SK-N-SH (cell line): ENCODE measurements at regions not wholly inside any gene's neighbourhood (a gene's known extent, or its start where the extent isn't known, plus 50 kb on each side); places are given as distances from the start of the nearest gene placed in this dataset.
A peak's percentile ranks its signal among the peaks of the same experiment; 100 is the strongest.

Source experiments
- CTCF ChIA-PET: fragments of 300-600, 350-600 bp; formaldehyde crosslinking; extraction: SDS; loops from one replicate; lab custom pipeline; 2021; lab: Yijun Ruan, JAX
- POLR2A ChIA-PET: fragments of 350-600 bp; sonication (Branson Sonifier 250); formaldehyde crosslinking; extraction: SDS; loops from one replicate; lab custom pipeline; 2020; ENCODE audit warnings: antibody characterized with exemption, inconsistent platforms; lab: Yijun Ruan, JAX
- DNase-seq: peaks from one replicate; pipeline ENCODE4 v3.0.0; 2012
- H2AFZ ChIP-seq: fragments of 200-600 bp; sonication (generic); 2 replicates; pipeline ENCODE4 v1.8.1; 2016; ENCODE audit warnings: antibody characterized with exemption, mild to moderate bottlenecking, low read depth
- H3F3A ChIP-seq: fragments of 200-600 bp; sonication (generic); replicated peaks from 2 replicates; pipeline ENCODE3; 2016; ENCODE audit warnings: antibody characterized with exemption, mild to moderate bottlenecking; ENCODE audit not compliant: insufficient read depth
- H3K27ac ChIP-seq, 2 experiments: fragments of 200-500 bp in 1 of 2; fragments of 200-600 bp in 1 of 2; sonication (Bioruptor generic) in 1 of 2; sonication (generic), shearing (Covaris generic) in 1 of 2; 2 replicates each; pipeline versions ENCODE4 v1.5.1 to v1.6.1; 2014 to 2016; ENCODE audit warnings: low read depth in 2 of 2, inconsistent platforms in 1 of 2, low read length in 1 of 2, mild to moderate bottlenecking in 1 of 2, mixed read lengths in 1 of 2
- H3K27me3 ChIP-seq: fragments of 200-600 bp; sonication (generic), shearing (Covaris generic); 2 replicates; pipeline ENCODE4 v1.6.1; 2016; ENCODE audit warnings: mixed run types; ENCODE audit not compliant: insufficient read depth
- H3K36me3 ChIP-seq, 2 experiments: fragments of 200-500 bp in 1 of 2; fragments of 200-600 bp in 1 of 2; sonication (Bioruptor generic) in 1 of 2; sonication (generic) in 1 of 2; replicated peaks in 1 of 2; 2 replicates each; pipeline versions ENCODE3 to v1.5.1; 2014 to 2016; ENCODE audit warnings: low read length in 1 of 2, mild to moderate bottlenecking in 1 of 2; ENCODE audit not compliant: insufficient read depth in 2 of 2, control insufficient read depth in 1 of 2
- H3K4me1 ChIP-seq, 2 experiments: fragments of 200-500 bp in 1 of 2; fragments of 200-600 bp in 1 of 2; sonication (Bioruptor generic) in 1 of 2; sonication (generic), shearing (Covaris generic) in 1 of 2; 2 replicates each; pipeline versions ENCODE4 v1.5.1 to v1.6.1; 2014 to 2016; ENCODE audit warnings: low read depth in 1 of 2, low read length in 1 of 2, mixed run types in 1 of 2; ENCODE audit not compliant: insufficient read depth in 2 of 2, control insufficient read depth in 1 of 2
- H3K4me2 ChIP-seq: fragments of 200-600 bp; sonication (generic), shearing (Covaris generic); 2 replicates; pipeline ENCODE4 v1.6.1; 2017; ENCODE audit warnings: mixed run types
- H3K4me3 ChIP-seq, 2 experiments: fragments of 200-500 bp in 1 of 2; fragments of 200-600 bp in 1 of 2; sonication (Bioruptor generic) in 1 of 2; sonication (generic), shearing (Covaris generic) in 1 of 2; 2 replicates each; pipeline versions ENCODE4 v1.5.1 to v1.8.1; 2014 to 2016; ENCODE audit warnings: low read depth in 2 of 2, inconsistent platforms in 1 of 2, low read length in 1 of 2, mild to moderate bottlenecking in 1 of 2, mixed read lengths in 1 of 2, moderate library complexity in 1 of 2
- H3K79me2 ChIP-seq: fragments of 200-600 bp; sonication (generic); 2 replicates; pipeline ENCODE4 v1.8.1; 2017; ENCODE audit warnings: mild to moderate bottlenecking; ENCODE audit not compliant: insufficient read depth
- H3K9ac ChIP-seq: fragments of 200-600 bp; sonication (generic); 2 replicates; pipeline ENCODE4 v1.6.1; 2017; ENCODE audit warnings: mixed run types
- H3K9me2 ChIP-seq: fragments of 200-600 bp; sonication (generic); 2 replicates; pipeline ENCODE4 v1.6.1; 2017; ENCODE audit warnings: mixed run types
- H3K9me3 ChIP-seq: fragments of 200-600 bp; sonication (generic); 2 replicates; pipeline ENCODE4 v1.6.1; 2017; ENCODE audit warnings: mixed run types, mild to moderate bottlenecking, moderate library complexity
- H4K20me1 ChIP-seq: fragments of 200-600 bp; sonication (generic); 2 replicates; pipeline ENCODE4 v1.6.1; 2017; ENCODE audit warnings: mild to moderate bottlenecking, mixed run types; ENCODE audit not compliant: insufficient read depth
- CTCF ChIP-seq: fragments of 200-600 bp; sonication (generic); IDR thresholded peaks from 2 replicates; pipeline ENCODE4 v1.6.1; 2017; ENCODE audit warnings: antibody characterized with exemption, mild to moderate bottlenecking, moderate library complexity
- ELF1 ChIP-seq: IDR thresholded peaks from 2 replicates; pipeline ENCODE4 v1.4.0; 2012
- EP300 ChIP-seq, 2 experiments: IDR thresholded peaks; 2 replicates each; pipeline versions ENCODE4 v1.4.0 to v1.6.1; 2012; ENCODE audit warnings: borderline replicate concordance in 1 of 2, low read depth in 1 of 2, low read length in 1 of 2
- EZH2phosphoT487 ChIP-seq: fragments of 200-600 bp; sonication (generic); IDR thresholded peaks from 2 replicates; pipeline ENCODE4 v1.6.1; 2017; ENCODE audit warnings: low read depth, mixed run types, mild to moderate bottlenecking, antibody characterized with exemption, moderate library complexity, borderline replicate concordance
- FOSL2 ChIP-seq: IDR thresholded peaks from 2 replicates; pipeline ENCODE4 v1.4.0; 2012; ENCODE audit warnings: low read depth, mild to moderate bottlenecking, moderate library complexity, borderline replicate concordance
- GABPA ChIP-seq: IDR thresholded peaks from 2 replicates; pipeline ENCODE4 v1.4.0; 2012; ENCODE audit warnings: low read depth, mild to moderate bottlenecking
- MEF2A ChIP-seq: IDR thresholded peaks from 2 replicates; pipeline ENCODE4 v1.4.0; 2012; ENCODE audit warnings: low read depth, borderline replicate concordance
- NFIC ChIP-seq: IDR thresholded peaks from 2 replicates; pipeline ENCODE4 v1.4.0; 2012; ENCODE audit warnings: borderline replicate concordance
- PBX3 ChIP-seq: IDR thresholded peaks from 2 replicates; pipeline ENCODE4; 2012
- REST ChIP-seq: IDR thresholded peaks from 2 replicates; pipeline ENCODE4 v1.6.1; 2012; ENCODE audit warnings: mild to moderate bottlenecking, low read depth, low read length, moderate library complexity
- SIN3A ChIP-seq: IDR thresholded peaks from 2 replicates; pipeline ENCODE4 v1.6.1; 2012; ENCODE audit warnings: low read depth, mild to moderate bottlenecking, low read length, moderate library complexity, borderline replicate concordance
- SMC3 ChIP-seq: IDR thresholded peaks from 2 replicates; pipeline ENCODE4 v1.6.1; 2012; ENCODE audit warnings: low read depth, low read length, improper control_type of control experiment
- TCF12 ChIP-seq: IDR thresholded peaks from 2 replicates; pipeline ENCODE4 v1.4.0; 2012
- USF2 ChIP-seq: fragments of 150-350 bp; IDR thresholded peaks from 2 replicates; pipeline ENCODE4 v1.6.1; 2017; ENCODE audit warnings: antibody characterized with exemption, low read length, low read depth, borderline replicate concordance
- YY1 ChIP-seq: IDR thresholded peaks from 2 replicates; pipeline ENCODE4 v1.4.0; 2012; ENCODE audit warnings: low read depth, mild to moderate bottlenecking
- WGBS: methylation state at CpG from one replicate; pipeline ENCODE4 v1.1.6; 2017; ENCODE audit warnings: low lambda C conversion rate; 5-methylcytosine and 5-hydroxymethylcytosine counted together

- Histone ChIP-seq H3K9me3 (no peaks in the 10 kb centered on the region), H3K27me3 (no peaks in the 10 kb centered on the region), H3K27ac (no peak overlapping the region), H3K36me3 (no peaks in the 10 kb centered on the region), H2AFZ (no peak overlapping the region), H4K20me1 (no peaks in the 10 kb centered on the region), H3K9ac (no peak overlapping the region), H3K4me2 (no peak overlapping the region), H3K4me1 (no peaks in the 10 kb centered on the region), H3F3A (peaks cover 19% of the 10 kb centered on the region)
- POLR2A ChIA-PET = no interaction called here
- TF ChIP-seq SIN3A = no peak
- TF ChIP-seq, all 33 proteins: peak for 0
- H3K79me2 ChIP-seq = no peaks in the 10 kb centered on the region
- no peak overlapping the region for H3K4me3 ChIP-seq
- no peaks in the 10 kb centered on the region for H3K9me2 ChIP-seq
- no peak for DNase-seq
- CTCF ChIA-PET = interaction anchor here (0.7 kb wide), 1 partner anchor 13 kb away, joined by 3 read pairs; no protein-coding TSS in a partner anchor
- WGBS = 81% methylated on average over 5 of the region's 5 CpGs
Observed at GRCh38 chr9:78557540-78557939, 260.6 kb downstream of the PSAT1 start.

GRCh38 chr9:78559449-78559885 lies 262.5 kb downstream of the PSAT1 start:
- ChIA-PET POLR2A (no interaction called here), CTCF (no interaction called here)
- Histone ChIP-seq H3K27ac (peak overlapping the region in 1 of 2 experiments; percentile 51; a peak in 2 of 4 replicates), H2AFZ (no peak overlapping the region), H3K4me2 (peak overlapping the region; percentile 42; the same call in 1 of the 2 replicates), H3K9me2 (no peaks in the 10 kb centered on the region), H3K4me3 (no peak overlapping the region), H3K79me2 (no peaks in the 10 kb centered on the region), H3F3A (peaks cover 19% of the 10 kb centered on the region), H3K36me3 (no peaks in the 10 kb centered on the region), H3K27me3 (no peaks in the 10 kb centered on the region), H3K9me3 (no peaks in the 10 kb centered on the region), H3K4me1 (no peaks in the 10 kb centered on the region; a peak in 1 of 4 replicates), H3K9ac (no peak overlapping the region), H4K20me1 (no peaks in the 10 kb centered on the region)
- WGBS = 48% methylated on average over 3 of the region's 3 CpGs
- no peak for DNase-seq
- TF ChIP-seq TCF12 = peak; percentile 31
- TF ChIP-seq MEF2A = no peak
- TF ChIP-seq GABPA = no peak
- peak; percentile 23; the same call in 1 of the 2 replicates for TF ChIP-seq PBX3
- TF ChIP-seq YY1 = no peak
- 0 out of 4 replicates have a peak, but pooled peaks of 1 of the 2 experiments have one; percentile 27 for TF ChIP-seq EP300 (IDR thresholded peaks at IDR 0.05; ENCODE audit: borderline replicate concordance in 1 of 2, low read depth in 1 of 2, low read length in 1 of 2)
- TF ChIP-seq NFIC = peak; percentile 49
- no peak for TF ChIP-seq ELF1
- peak; percentile 11; the same call in 1 of the 2 replicates for TF ChIP-seq FOSL2
- TF ChIP-seq SMC3 = no peak

GRCh38 chr9:78562021-78562420 lies 265.1 kb downstream of the PSAT1 start:
- peaks cover 0 to 4% of the 10 kb centered on the region in 2 experiments; a peak in 1 of 4 replicates for H3K4me1 ChIP-seq
- no peak overlapping the region for H2AFZ ChIP-seq
- 93% methylated on average over 1 of the region's 1 CpG for WGBS
- H3K79me2 ChIP-seq = no peaks in the 10 kb centered on the region
- DNase-seq = no peak
- H3K27me3 ChIP-seq = no peaks in the 10 kb centered on the region
- POLR2A ChIA-PET = no interaction called here
- no peaks in the 10 kb centered on the region for H3K9me2 ChIP-seq
- no peak overlapping the region for H3K4me2 ChIP-seq
- H4K20me1 ChIP-seq = no peaks in the 10 kb centered on the region
- CTCF ChIA-PET = no interaction called here
- H3K36me3 ChIP-seq = no peaks in the 10 kb centered on the region
- no peaks in the 10 kb centered on the region for H3K9me3 ChIP-seq
- H3K4me3 ChIP-seq = no peak overlapping the region
- H3K27ac ChIP-seq = no peak overlapping the region
- H3F3A ChIP-seq = peaks cover 19% of the 10 kb centered on the region
- H3K9ac ChIP-seq = no peak overlapping the region
- TF ChIP-seq CTCF = no peak
- no peak for TF ChIP-seq USF2
- TF ChIP-seq YY1 = no peak
- TF ChIP-seq EZH2phosphoT487 = no peak
- TF ChIP-seq EP300 (IDR thresholded peaks at IDR 0.05; ENCODE audit: borderline replicate concordance in 1 of 2, low read depth in 1 of 2, low read length in 1 of 2) = no peak
- TF ChIP-seq REST = no peak
